GM18505 (cell line): ENCODE measurements at regions not wholly inside any gene's neighbourhood (a gene's known extent, or its start where the extent isn't known, plus 50 kb on each side); places are given as distances from the start of the nearest gene placed in this dataset.

Source experiments
- ATAC-seq: cut with Tn5 transposase; IDR thresholded peaks from one replicate; pipeline ENCODE4 v1.9.1; 2021; ENCODE audit not compliant: unreplicated experiment
- POLR2A ChIP-seq: IDR thresholded peaks from 4 replicates; pipeline ENCODE4 v1.6.1; 2011; ENCODE audit warnings: borderline replicate concordance; ENCODE audit not compliant: insufficient read depth, insufficient read length; ENCODE audit errors: extremely low read depth

GRCh38 chr2:220966636-220967035, 605.5 kb downstream of the EPHA4 start:
- TF ChIP-seq POLR2A, result no peak
- no peak for ATAC-seq

- ATAC-seq, result no peak
- TF ChIP-seq POLR2A, result no peak
These were observed 602.8 kb downstream of the EPHA4 start for GRCh38 chr2:220969348-220969747.

- TF ChIP-seq POLR2A, result no peak
- ATAC-seq, result no peak
These were observed 591.0 kb downstream of the EPHA4 start for GRCh38 chr2:220980966-220981675.

GRCh38 chr2:220981926-220982325, 590.2 kb downstream of the EPHA4 start:
- TF ChIP-seq POLR2A, result no peak
- no peak for ATAC-seq

GRCh38 chr2:220985561-220985960, 586.5 kb downstream of the EPHA4 start:
- no peak for TF ChIP-seq POLR2A
- no peak for ATAC-seq

GRCh38 chr2:220987839-220988238, 584.3 kb downstream of the EPHA4 start:
- TF ChIP-seq POLR2A, result no peak
- ATAC-seq, result no peak

- ATAC-seq, result no peak
- no peak for TF ChIP-seq POLR2A
These were observed 580.1 kb downstream of the EPHA4 start for GRCh38 chr2:220991972-220992371.

GRCh38 chr2:220994846-220995245, 577.3 kb downstream of the EPHA4 start:
- no peak for TF ChIP-seq POLR2A
- ATAC-seq, result no peak

- no peak for TF ChIP-seq POLR2A
- ATAC-seq, result no peak
These were observed 576.5 kb downstream of the EPHA4 start for GRCh38 chr2:220995581-220995980.

- no peak for ATAC-seq
- TF ChIP-seq POLR2A, result no peak
These were observed 573.9 kb downstream of the EPHA4 start for GRCh38 chr2:220998156-220998555.

GRCh38 chr2:220999356-220999755, 572.7 kb downstream of the EPHA4 start:
- no peak for ATAC-seq
- TF ChIP-seq POLR2A, result no peak

- no peak for TF ChIP-seq POLR2A
- no peak for ATAC-seq
These were observed 570.7 kb downstream of the EPHA4 start for GRCh38 chr2:221001381-221001801.

GRCh38 chr2:221002101-221002685, 569.9 kb downstream of the EPHA4 start:
- ATAC-seq, result no peak
- no peak for TF ChIP-seq POLR2A

- no peak for TF ChIP-seq POLR2A
- ATAC-seq, result no peak
These were observed 566.8 kb downstream of the EPHA4 start for GRCh38 chr2:221005338-221005737.
